Liver (tissue), 8 donors: ENCODE measurements at regions not wholly inside any gene's neighbourhood (a gene's known extent, or its start where the extent isn't known, plus 50 kb on each side); places are given as distances from the start of the nearest gene placed in this dataset.

ENCODE experiments used
- DNase-seq: peaks from one replicate; pipeline ENCODE4 v3.0.0-alpha.2; 2017; ENCODE audit warnings: low spot score
- H3K27ac ChIP-seq, 2 donors: one replicate each; pipeline ENCODE4 v1.7.0; 2013; ENCODE audit warnings: inconsistent platforms in 2 of 2, low read length in 2 of 2, control low read depth in 1 of 2, low read depth in 1 of 2, mild to moderate bottlenecking in 1 of 2
- H3K27me3 ChIP-seq, 4 donors: one replicate each; pipeline versions ENCODE4 v1.6.1 to v1.7.0; 2013; ENCODE audit warnings: low read length in 3 of 4, inconsistent platforms in 1 of 4, mild to moderate bottlenecking in 1 of 4, moderate library complexity in 1 of 4; ENCODE audit not compliant: control insufficient read depth in 4 of 4, insufficient read depth in 4 of 4
- H3K36me3 ChIP-seq, 4 donors: one replicate each; pipeline versions ENCODE4 v1.6.1 to v1.7.0; 2013; ENCODE audit warnings: low read length in 3 of 4, mild to moderate bottlenecking in 3 of 4, low read depth in 1 of 4, moderate library complexity in 1 of 4; ENCODE audit not compliant: control insufficient read depth in 4 of 4, insufficient read depth in 3 of 4
- H3K4me1 ChIP-seq, 4 donors: one replicate each; pipeline versions ENCODE4 v1.6.1 to v1.7.0; 2013; ENCODE audit warnings: low read length in 3 of 4, mild to moderate bottlenecking in 3 of 4, moderate library complexity in 1 of 4; ENCODE audit not compliant: control insufficient read depth in 4 of 4, insufficient read depth in 4 of 4
- H3K4me3 ChIP-seq, 3 donors: one replicate each; pipeline versions ENCODE4 v1.6.1 to v1.7.0; 2013; ENCODE audit warnings: low read length in 3 of 3, control low read depth in 1 of 3, low read depth in 1 of 3, mild to moderate bottlenecking in 1 of 3
- H3K9ac ChIP-seq, 2 donors: one replicate each; pipeline ENCODE4 v1.7.0; 2013; ENCODE audit warnings: low read length in 2 of 2, mild to moderate bottlenecking in 2 of 2, moderate library complexity in 2 of 2, control low read depth in 1 of 2, low read depth in 1 of 2
- H3K9me3 ChIP-seq, 4 donors: one replicate each; pipeline versions ENCODE4 v1.6.1 to v1.7.0; 2013; ENCODE audit warnings: low read length in 3 of 4; ENCODE audit not compliant: control insufficient read depth in 4 of 4
- EGR1 ChIP-seq, 2 donors: IDR thresholded peaks; 2 replicates each; pipeline ENCODE4 v1.6.1; 2016 to 2018; ENCODE audit warnings: antibody characterized with exemption in 2 of 2, low read depth in 2 of 2
- FOXA1 ChIP-seq: IDR thresholded peaks from 2 replicates; pipeline ENCODE4 v1.6.1; 2016; ENCODE audit warnings: antibody characterized with exemption
- FOXA2 ChIP-seq: IDR thresholded peaks from 2 replicates; pipeline ENCODE4 v1.6.1; 2016; ENCODE audit warnings: antibody characterized with exemption
- GABPA ChIP-seq, 2 donors: IDR thresholded peaks in 1 of 2; conservative IDR thresholded peaks in 1 of 2; 2 replicates each; pipeline ENCODE4 v1.6.1; 2016; ENCODE audit warnings: antibody characterized with exemption in 2 of 2, mild to moderate bottlenecking in 1 of 2, moderate library complexity in 1 of 2
- NR2F2 ChIP-seq: IDR thresholded peaks from 2 replicates; pipeline ENCODE4 v1.6.1; 2016; ENCODE audit warnings: antibody characterized with exemption
- RAD21 ChIP-seq, 2 donors: IDR thresholded peaks; 2 replicates each; pipeline ENCODE4 v1.6.1; 2016; ENCODE audit warnings: antibody characterized with exemption in 2 of 2, mild to moderate bottlenecking in 2 of 2
- RXRA ChIP-seq, 2 donors: IDR thresholded peaks; 2 replicates each; pipeline ENCODE4 v1.6.1; 2017 to 2018; ENCODE audit warnings: antibody characterized with exemption in 2 of 2, mild to moderate bottlenecking in 1 of 2
- SP1 ChIP-seq: IDR thresholded peaks from 2 replicates; pipeline ENCODE4 v1.6.1; 2018; ENCODE audit warnings: antibody characterized with exemption, mild to moderate bottlenecking
- TAF1 ChIP-seq: conservative IDR thresholded peaks from 2 replicates; pipeline ENCODE4 v1.6.1; 2016; ENCODE audit warnings: antibody characterized with exemption, mild to moderate bottlenecking
- YY1 ChIP-seq: IDR thresholded peaks from 2 replicates; pipeline ENCODE4 v1.6.1; 2016; ENCODE audit warnings: antibody characterized with exemption, mild to moderate bottlenecking
- WGBS: extraction: QIAGEN DNeasy Blood & Tissue Kit; methylation state at CpG from one replicate; pipeline ENCODE4 v1.1.7; 2013; 5-methylcytosine and 5-hydroxymethylcytosine counted together
- TF ChIP-seq, protein P1 (sequence below): IDR thresholded peaks from 2 replicates; pipeline ENCODE4 v1.6.1; 2016; ENCODE audit warnings: antibody characterized with exemption
- TF ChIP-seq, protein P2 (sequence below): IDR thresholded peaks from 2 replicates; pipeline ENCODE4 v1.6.1; 2016; ENCODE audit warnings: antibody characterized with exemption
- TF ChIP-seq, protein P3 (sequence below): fragments of 150-350 bp; IDR thresholded peaks from 2 replicates; pipeline ENCODE4 v1.5.1; 2017; ENCODE audit warnings: improper control_type of control experiment, low read depth, low read length; ENCODE audit not compliant: missing input control
- TF ChIP-seq, protein P4 (sequence below): IDR thresholded peaks from 2 replicates; pipeline ENCODE4 v1.6.1; 2016; ENCODE audit warnings: antibody characterized with exemption
- donor health status: healthy.
- donor health status: healthy.
- donor health status: healthy.
- donor health status: healthy.
- donor health status: healthy.

DNA sequence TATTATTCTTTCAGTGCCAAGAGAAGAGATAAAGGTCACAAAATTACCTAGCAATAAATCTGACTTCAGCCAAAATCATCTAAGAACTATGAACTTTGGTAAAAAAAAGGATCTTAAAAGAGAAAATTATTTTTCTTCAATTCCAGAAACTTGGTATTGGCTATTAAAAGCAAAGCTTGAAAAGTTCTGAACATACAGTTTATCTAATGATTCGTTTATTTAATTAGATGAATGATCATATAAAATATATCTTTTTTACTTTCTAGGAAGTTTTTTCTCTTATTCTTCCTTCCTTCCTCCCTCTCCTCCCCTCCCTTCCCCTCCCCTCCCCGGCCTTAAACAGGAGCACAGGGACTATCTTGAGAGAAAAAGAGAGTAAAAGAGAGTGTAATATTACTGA, 536.1 kb downstream of the SOX11 start:
- TF ChIP-seq FOXA2 (no peak), GABPA (IDR thresholded peaks at IDR 0.05 in 1 of 2, conservative IDR thresholded peaks at IDR 0.05 in 1 of 2) (no peak), NR2F2 (no peak)
- TF ChIP-seq, protein P1, sequence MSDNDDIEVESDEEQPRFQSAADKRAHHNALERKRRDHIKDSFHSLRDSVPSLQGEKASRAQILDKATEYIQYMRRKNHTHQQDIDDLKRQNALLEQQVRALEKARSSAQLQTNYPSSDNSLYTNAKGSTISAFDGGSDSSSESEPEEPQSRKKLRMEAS: no peak
- TF ChIP-seq, protein P2, sequence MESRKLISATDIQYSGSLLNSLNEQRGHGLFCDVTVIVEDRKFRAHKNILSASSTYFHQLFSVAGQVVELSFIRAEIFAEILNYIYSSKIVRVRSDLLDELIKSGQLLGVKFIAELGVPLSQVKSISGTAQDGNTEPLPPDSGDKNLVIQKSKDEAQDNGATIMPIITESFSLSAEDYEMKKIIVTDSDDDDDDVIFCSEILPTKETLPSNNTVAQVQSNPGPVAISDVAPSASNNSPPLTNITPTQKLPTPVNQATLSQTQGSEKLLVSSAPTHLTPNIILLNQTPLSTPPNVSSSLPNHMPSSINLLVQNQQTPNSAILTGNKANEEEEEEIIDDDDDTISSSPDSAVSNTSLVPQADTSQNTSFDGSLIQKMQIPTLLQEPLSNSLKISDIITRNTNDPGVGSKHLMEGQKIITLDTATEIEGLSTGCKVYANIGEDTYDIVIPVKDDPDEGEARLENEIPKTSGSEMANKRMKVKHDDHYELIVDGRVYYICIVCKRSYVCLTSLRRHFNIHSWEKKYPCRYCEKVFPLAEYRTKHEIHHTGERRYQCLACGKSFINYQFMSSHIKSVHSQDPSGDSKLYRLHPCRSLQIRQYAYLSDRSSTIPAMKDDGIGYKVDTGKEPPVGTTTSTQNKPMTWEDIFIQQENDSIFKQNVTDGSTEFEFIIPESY: no peak
- H3K27me3 ChIP-seq: no peaks in the 10 kb centered on the region
- 57% methylated on average over 2 of the region's 2 CpGs for WGBS
- H3K4me1 ChIP-seq: no peaks in the 10 kb centered on the region
- no peaks in the 10 kb centered on the region for H3K9me3 ChIP-seq
- no peak overlapping the region for H3K27ac ChIP-seq
- no peak overlapping the region for H3K4me3 ChIP-seq
- H3K36me3 ChIP-seq: no peaks in the 10 kb centered on the region
- H3K9ac ChIP-seq: no peak overlapping the region
- DNase-seq: no peak

DNA sequence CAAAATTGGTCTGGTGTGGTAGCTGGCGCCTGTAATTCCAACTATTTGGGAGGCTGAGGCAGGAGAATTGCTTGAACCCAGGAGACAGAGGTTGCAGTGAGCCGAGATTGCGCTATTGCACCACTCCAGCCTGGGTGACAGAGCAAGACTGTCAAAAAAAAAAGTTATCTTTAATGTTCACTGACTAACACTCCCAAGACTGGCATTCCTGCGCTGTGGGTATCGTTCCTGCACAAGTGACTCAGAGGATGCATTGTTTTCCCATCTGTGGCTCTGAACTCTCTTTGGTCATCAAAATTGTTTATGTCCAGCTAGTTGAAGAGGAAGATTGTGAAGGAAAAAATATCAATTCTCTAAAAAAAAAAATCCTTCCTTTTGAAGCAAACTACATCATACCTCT, 539.0 kb downstream of the SOX11 start:
- Histone ChIP-seq H3K27me3 (peaks cover 0 to 3% (median 0%) of the 10 kb centered on the region in 4 donors), H3K4me1 (no peaks in the 10 kb centered on the region), H3K36me3 (no peaks in the 10 kb centered on the region), H3K9ac (no peak overlapping the region), H3K4me3 (no peak overlapping the region), H3K9me3 (no peaks in the 10 kb centered on the region), H3K27ac (no peak overlapping the region)
- no peak for TF ChIP-seq RXRA (IDR thresholded peaks at IDR 0.05)
- no peak for TF ChIP-seq GABPA (IDR thresholded peaks at IDR 0.05 in 1 of 2, conservative IDR thresholded peaks at IDR 0.05 in 1 of 2)
- TF ChIP-seq EGR1 (IDR thresholded peaks at IDR 0.05; ENCODE audit: low read depth in 2 of 2): no peak
- TF ChIP-seq RAD21 (IDR thresholded peaks at IDR 0.05): no peak
- no peak for TF ChIP-seq FOXA2
- TF ChIP-seq, protein P3, sequence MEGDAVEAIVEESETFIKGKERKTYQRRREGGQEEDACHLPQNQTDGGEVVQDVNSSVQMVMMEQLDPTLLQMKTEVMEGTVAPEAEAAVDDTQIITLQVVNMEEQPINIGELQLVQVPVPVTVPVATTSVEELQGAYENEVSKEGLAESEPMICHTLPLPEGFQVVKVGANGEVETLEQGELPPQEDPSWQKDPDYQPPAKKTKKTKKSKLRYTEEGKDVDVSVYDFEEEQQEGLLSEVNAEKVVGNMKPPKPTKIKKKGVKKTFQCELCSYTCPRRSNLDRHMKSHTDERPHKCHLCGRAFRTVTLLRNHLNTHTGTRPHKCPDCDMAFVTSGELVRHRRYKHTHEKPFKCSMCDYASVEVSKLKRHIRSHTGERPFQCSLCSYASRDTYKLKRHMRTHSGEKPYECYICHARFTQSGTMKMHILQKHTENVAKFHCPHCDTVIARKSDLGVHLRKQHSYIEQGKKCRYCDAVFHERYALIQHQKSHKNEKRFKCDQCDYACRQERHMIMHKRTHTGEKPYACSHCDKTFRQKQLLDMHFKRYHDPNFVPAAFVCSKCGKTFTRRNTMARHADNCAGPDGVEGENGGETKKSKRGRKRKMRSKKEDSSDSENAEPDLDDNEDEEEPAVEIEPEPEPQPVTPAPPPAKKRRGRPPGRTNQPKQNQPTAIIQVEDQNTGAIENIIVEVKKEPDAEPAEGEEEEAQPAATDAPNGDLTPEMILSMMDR: no peak
- TF ChIP-seq, protein P1: no peak
- TF ChIP-seq TAF1: no peak
- no peak for TF ChIP-seq FOXA1
- TF ChIP-seq SP1: no peak
- no peak for TF ChIP-seq YY1
- TF ChIP-seq, protein P4, sequence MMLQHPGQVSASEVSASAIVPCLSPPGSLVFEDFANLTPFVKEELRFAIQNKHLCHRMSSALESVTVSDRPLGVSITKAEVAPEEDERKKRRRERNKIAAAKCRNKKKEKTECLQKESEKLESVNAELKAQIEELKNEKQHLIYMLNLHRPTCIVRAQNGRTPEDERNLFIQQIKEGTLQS: no peak
- DNase-seq: no peak
- WGBS: 92% methylated on average over 5 of the region's 5 CpGs

DNA sequence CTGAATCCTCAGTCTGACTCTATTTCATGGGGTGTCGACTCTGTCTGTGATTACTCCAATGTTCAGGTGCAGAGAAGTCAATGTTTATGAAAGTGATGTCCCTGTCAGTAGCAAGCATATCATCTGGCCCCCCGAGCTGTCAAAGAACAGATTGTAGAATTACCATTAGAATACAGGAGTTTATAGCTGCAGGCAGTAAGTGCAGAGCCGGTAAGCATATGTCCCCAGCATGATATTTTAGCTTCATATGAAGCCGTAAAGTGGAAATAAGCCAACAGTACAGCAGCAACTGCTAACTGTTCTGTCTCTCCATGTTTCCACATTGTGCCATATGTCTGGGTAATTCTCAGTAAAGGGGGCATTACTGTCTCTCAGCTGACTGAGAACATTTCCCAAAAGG, 541.8 kb downstream of the SOX11 start:
- 83% methylated on average over 4 of the region's 4 CpGs for WGBS
- Histone ChIP-seq H3K4me3 (no peak overlapping the region), H3K9ac (no peak overlapping the region), H3K27me3 (peaks cover 0 to 3% (median 0%) of the 10 kb centered on the region in 4 donors), H3K4me1 (no peaks in the 10 kb centered on the region), H3K36me3 (no peaks in the 10 kb centered on the region), H3K9me3 (no peaks in the 10 kb centered on the region), H3K27ac (no peak overlapping the region)
- DNase-seq: no peak
- TF ChIP-seq NR2F2 (no peak), SP1 (no peak)
